ENCODE measurements at regions not wholly inside any gene's neighbourhood (a gene's known extent, or its start where the extent isn't known, plus 50 kb on each side); places are given as distances from the start of the nearest gene placed in this dataset.

GRCh38 chr15:93789441-93789840 is 441.9 kb upstream of the MCTP2 start:
- no peaks in the 10 kb centered on the region for H3K4me1 ChIP-seq (ENCODE audit: low read depth)
- H3K36me3 ChIP-seq (ENCODE audit: low read depth), result no peaks in the 10 kb centered on the region

GRCh38 chr15:93780073-93780472 is 451.3 kb upstream of the MCTP2 start:
- ATAC-seq (no peak), DNase-seq (no peak)
- Histone ChIP-seq H3K9me3 (no peaks in the 10 kb centered on the region), H3K4me3 (no peak overlapping the region), H3K4me1 (ENCODE audit: low read depth) (no peaks in the 10 kb centered on the region), H3K36me3 (ENCODE audit: low read depth) (no peaks in the 10 kb centered on the region)
- no peak for TF ChIP-seq CTCF (IDR thresholded peaks at IDR 0.05)
- intact Hi-C loops (cut with DNase I, micrococcal nuclease), result no loop called here

More at GRCh38 chr15:93789441-93789840, 441.9 kb upstream of the MCTP2 start:
- no peak for TF ChIP-seq CTCF (IDR thresholded peaks at IDR 0.05)
- Histone ChIP-seq H3K9me3 (no peaks in the 10 kb centered on the region), H3K4me3 (no peak overlapping the region)
- no peak for ATAC-seq
- intact Hi-C loops (cut with DNase I, micrococcal nuclease), result no loop called here
- no peak for DNase-seq

- no peak for ATAC-seq
Measured at GRCh38 chr15:93779341-93779740, 452.0 kb upstream of the MCTP2 start.

GRCh38 chr15:93771196-93772030 is 459.9 kb upstream of the MCTP2 start:
- intact Hi-C loops (cut with DNase I, micrococcal nuclease), result no loop called here
- ATAC-seq (no peak), DNase-seq (no peak)
- TF ChIP-seq CTCF (IDR thresholded peaks at IDR 0.05), result no peak
- Histone ChIP-seq H3K4me3 (no peak overlapping the region), H3K36me3 (ENCODE audit: low read depth) (no peaks in the 10 kb centered on the region), H3K9me3 (no peaks in the 10 kb centered on the region), H3K4me1 (ENCODE audit: low read depth) (no peaks in the 10 kb centered on the region)

More at GRCh38 chr15:93779341-93779740, 452.0 kb upstream of the MCTP2 start:
- no peaks in the 10 kb centered on the region for H3K36me3 ChIP-seq (ENCODE audit: low read depth)
- H3K4me3 ChIP-seq, result no peak overlapping the region
- intact Hi-C loops (cut with DNase I, micrococcal nuclease), result no loop called here
- no peak for TF ChIP-seq CTCF (IDR thresholded peaks at IDR 0.05)
- H3K9me3 ChIP-seq, result no peaks in the 10 kb centered on the region
- no peaks in the 10 kb centered on the region for H3K4me1 ChIP-seq (ENCODE audit: low read depth)
- DNase-seq, result no peak

- Histone ChIP-seq H3K9me3 (no peaks in the 10 kb centered on the region), H3K4me1 (ENCODE audit: low read depth) (no peaks in the 10 kb centered on the region), H3K36me3 (ENCODE audit: low read depth) (no peaks in the 10 kb centered on the region), H3K4me3 (no peak overlapping the region)
- intact Hi-C loops (cut with DNase I, micrococcal nuclease), result no loop called here
- ATAC-seq (no peak), DNase-seq (no peak)
- no peak for TF ChIP-seq CTCF (IDR thresholded peaks at IDR 0.05)
Measured at GRCh38 chr15:93770788-93771187, 460.6 kb upstream of the MCTP2 start.

Data from mucosa of descending colon (tissue), 3 donors.